ENCODE measurements at regions not wholly inside any gene's neighbourhood (a gene's known extent, or its start where the extent isn't known, plus 50 kb on each side); places are given as distances from the start of the nearest gene placed in this dataset.
"Not testable (repeated sequence)": the region's sequence is repeated elsewhere in the genome, so short reads cannot be mapped to it uniquely, and the experiment has no call there.

DNA sequence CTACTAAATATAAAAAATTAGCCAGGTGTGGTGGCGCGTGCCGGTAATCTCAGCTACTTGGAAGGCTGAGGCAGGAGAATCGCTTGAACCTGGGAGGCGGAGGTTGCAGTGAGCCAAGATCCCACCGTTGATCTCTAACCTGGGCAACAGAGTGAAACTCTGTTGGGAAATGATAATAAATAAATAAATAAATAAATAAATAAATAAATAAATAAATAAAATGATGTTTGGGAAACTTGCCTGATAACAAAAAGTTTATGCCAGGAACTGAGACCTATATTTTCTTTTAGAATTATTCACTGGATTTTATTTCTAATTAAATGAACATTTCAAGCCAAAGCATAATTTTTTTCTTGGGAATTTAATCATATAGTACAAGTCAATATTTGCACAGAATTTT lies 189.3 kb upstream of the CTNND2 start:
- no peak for DNase-seq

DNA sequence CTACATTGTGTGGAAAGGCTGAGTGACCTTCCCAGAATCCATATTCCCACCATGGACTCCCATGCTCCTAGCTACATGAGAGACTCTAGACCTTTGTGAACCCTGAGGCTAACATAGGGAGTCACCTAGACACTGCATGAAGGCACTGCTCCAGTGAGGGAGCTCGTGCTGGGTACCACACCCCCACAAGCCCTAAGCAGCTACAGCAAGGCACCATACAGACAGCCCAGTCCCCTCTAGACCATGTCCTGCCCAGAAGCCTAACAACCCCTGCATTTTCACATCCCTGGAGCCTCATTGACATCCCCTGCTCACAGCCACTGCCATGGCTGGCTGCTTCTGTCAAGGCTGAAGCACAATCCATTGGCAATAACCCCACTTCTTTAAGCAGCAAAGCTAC lies 176.5 kb upstream of the CTNND2 start:
- no peak for DNase-seq

DNA sequence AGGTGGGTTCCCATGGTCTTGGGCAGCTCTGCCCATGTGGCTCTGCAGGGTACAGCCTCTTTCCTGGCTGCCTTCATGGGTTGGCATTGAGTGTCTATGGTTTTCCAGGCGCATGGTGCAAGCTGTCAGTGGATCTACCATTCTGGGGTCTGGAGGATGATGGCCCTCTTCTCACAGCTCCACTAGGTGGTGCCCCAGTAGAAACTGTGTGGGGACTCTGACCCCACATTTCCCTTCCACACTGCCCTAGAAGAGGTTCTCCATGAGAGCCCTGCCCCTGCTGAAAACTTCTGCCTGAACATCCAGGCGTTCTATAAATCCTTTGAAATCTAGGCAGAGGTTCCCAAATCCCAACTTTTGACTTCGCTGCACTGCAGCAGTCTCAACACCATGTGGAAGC lies 174.0 kb upstream of the CTNND2 start:
- DNase-seq, result not testable (repeated sequence)

DNA sequence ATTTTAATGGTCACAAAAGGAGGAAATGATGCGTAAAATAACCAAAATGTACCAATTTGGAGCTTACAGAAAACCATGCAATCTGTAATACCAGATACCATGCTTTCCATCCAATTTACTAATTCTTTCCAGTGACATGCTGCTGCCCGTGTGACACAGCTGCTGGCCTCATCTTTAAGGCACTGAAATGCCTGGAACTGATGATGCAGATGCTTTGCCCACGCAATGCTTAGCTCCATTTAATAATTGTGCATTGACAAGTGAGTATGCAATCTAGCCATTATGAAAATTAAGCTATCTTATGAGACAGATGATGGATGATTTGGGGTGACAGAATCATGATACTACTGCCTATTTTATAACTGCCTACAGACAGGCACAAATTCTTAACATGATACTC lies 169.2 kb upstream of the CTNND2 start:
- no peak for DNase-seq

DNA sequence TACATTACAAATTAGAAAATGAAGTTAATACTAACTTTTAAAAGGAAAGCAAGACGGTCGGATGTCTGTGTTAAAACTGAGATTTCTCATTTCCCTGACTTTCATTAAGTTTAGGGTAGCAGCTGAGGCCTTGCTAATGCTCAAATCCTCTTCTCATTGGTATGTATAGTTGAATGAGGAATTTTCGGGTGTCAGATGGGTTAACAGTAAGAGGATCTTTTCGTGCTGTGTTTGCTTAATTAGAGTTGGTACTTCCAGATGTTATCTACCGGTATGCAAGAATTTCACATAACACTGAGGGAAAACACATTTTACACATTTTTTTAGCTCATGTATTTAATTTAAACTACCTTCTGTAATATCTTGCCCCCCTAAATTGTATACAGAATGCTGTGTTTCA lies 168.2 kb upstream of the CTNND2 start:
- no peak for DNase-seq

DNA sequence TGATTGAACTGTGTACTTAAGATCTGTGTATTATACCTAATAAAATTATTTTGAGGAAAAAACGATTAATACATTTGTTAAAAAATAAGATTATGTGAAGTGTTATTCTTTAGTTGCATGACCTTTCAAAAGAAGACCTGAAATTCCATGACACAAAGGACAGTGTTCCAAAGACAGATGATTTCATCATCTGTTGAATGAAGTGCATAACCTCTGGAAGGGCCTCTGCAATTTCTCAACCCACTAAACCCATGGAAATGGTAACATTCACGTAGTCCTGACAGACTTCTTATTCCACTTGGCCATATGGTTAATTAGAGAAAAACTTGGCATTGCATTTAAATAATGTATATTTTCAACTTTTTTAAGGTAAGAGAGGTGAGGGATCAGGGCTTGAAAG lies 167.2 kb upstream of the CTNND2 start:
- no peak for DNase-seq

DNA sequence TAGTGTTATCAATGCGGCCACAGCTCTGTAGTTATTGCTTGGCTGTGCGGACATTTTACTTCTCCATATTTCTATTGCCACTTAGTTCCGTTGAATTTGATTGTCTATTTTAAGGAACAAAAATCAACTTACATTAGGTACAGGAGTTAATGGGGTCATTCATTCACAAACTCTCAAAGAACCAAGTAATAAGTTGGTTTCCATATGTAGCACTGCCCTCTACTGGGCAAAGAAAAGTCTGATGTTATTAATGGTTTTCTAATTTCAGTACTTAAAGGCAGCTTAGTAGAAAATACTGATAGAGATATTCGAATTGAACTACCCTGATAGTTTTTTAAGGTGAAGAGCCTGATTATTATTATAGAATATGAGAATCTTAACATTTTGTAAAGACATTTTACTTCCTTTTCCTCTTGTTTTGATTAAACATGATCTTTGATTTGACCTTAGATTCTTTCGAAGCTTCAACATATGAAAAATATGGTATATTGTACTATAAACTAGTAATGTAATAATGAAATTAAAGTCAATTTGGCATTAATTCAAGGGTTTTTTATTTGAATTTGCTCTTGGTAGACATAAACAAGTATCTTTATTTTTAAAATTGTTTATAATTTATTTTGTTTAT lies 119.5 kb upstream of the CTNND2 start:
- no peak for DNase-seq

DNA sequence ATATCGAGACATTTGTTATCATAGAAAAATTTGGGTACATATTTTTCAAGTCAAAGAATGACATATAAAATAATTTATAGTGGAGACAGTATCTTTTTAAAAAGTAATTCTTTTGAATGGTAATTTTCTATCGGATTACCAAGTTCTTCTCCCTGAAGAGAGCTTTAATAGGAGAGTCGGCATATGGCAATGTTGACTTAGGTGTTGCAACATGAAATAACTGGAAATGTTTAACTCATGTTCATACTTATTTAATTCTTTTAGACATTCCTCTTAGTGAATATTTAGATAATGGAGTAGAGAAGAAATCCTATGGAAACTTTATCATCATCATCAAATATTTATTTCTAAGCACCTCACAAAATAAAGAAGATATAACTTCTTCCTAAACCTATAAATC lies 118.2 kb upstream of the CTNND2 start:
- no peak for DNase-seq

DNA sequence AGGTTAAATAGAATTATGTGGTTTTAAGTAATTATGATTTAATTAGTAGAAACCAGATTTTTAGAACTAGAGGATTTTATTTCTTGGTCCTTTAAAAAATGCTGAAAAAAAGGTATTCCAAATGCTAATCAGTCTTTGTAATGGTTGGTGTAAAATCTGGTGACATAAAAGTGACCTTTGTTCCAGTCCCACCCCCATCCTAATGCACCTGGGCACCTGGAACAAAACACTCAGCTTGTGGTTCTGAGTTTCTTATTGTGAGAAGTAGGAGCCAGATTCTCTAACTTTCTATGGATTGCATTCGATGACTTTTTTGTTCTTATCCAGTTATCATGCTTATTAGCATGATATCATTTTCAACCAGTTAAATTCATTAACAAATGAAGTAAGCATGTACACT lies 115.1 kb upstream of the CTNND2 start:
- DNase-seq, result no peak

DNA sequence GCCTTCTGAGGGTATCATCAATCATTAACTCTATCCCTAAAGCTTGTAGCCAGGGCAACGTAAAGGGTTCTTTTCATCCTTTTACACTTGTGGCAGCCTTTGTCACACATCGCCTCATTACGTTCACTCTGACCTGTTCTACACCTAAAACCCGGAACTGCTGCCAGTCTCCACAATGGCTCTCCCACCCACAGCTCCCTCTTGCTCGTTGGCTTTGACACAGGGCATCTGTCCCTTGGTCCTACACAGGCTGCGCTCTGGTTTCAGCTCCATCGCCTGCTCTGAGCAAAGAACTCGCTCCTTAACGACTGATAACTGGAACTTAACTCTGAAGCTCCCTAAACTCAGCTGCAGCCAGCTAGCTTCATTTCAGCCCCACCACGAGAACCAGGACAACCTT lies 112.8 kb upstream of the CTNND2 start:
- no peak for DNase-seq

DNA sequence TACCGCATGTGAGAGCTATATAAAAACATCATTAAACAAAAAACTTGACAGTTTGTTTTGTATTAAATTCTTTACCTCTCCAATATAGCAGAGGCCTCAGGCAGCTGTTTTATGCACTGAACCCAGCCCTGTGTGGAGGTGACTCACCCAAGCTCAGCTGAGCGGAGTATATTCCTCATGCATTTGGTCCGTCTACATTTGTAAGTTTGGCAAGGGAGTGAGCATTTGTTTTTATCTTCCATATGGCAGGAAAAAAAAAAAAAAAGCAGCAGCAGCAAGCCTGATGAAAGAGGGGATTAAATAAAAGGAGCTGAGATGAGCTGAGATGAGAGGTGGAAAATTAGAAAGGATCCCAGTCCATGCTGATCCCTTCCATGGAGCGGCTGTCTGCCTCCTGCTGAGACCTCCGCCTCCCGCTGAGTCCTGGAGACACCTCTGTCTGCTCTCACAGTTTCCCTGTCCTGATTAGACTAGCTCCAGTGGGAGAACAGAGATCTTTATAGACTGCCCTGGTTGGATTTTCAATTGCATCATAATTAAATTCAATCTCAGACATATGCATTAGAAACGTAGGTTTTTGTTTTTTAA lies 112.0 kb upstream of the CTNND2 start:
- DNase-seq, result no peak

DNA sequence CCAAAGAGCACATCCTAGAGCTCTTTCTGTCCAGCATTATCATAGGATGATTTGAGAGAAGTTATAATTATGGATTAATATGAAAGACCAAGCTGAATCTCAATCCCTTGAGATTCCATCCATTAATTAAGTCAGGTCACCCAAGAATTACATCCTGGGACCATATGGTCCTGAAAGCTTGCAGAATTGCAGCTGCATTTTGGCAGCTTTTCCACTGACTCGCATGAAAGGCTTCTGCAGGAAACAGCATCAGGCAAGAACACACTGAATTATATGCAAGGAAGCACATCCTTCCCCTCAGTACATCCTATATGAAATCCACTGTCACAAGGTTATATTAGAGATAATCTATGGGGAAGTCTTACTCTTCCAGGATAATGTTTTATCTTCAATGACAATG lies 109.1 kb upstream of the CTNND2 start:
- DNase-seq, result no peak

DNA sequence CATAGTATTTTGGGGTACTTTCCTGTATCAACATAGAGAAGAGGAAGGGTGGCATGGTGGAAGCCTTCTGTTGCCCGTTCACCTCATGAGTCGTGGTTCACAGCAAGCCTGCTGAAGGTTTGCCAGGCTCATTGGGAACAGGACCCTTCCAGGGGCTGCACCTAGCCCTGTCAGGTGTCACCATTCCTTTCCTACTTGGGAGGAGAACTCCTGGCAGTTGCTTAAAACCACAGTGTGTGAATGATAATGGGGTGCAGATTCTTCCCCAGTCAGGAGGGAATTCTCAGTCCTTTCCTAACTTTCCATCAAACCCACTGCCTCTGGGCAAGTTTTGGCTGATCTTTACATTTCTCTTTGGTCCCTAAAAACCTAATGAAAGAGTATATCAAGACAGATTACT lies 99.4 kb upstream of the CTNND2 start:
- no peak for DNase-seq

DNA sequence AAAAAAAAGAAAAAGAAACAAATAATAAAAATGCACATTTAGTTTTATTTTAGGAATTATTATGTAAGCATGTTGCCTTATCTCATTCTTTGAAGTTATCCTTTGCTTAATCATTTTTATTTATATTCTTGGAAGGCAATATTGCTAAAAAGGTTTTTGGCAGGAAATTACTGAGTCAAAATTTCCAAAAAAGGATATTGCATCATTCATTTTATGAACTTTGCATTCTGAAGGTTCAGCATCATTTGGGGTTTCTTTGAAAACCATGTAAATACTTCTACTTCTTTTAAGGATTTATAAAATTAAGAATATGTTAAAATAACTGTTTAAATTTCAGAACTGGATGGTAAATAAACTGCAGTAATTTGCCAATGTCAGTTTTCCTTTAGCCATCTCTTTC lies 94.2 kb upstream of the CTNND2 start:
- no peak for DNase-seq

DNA sequence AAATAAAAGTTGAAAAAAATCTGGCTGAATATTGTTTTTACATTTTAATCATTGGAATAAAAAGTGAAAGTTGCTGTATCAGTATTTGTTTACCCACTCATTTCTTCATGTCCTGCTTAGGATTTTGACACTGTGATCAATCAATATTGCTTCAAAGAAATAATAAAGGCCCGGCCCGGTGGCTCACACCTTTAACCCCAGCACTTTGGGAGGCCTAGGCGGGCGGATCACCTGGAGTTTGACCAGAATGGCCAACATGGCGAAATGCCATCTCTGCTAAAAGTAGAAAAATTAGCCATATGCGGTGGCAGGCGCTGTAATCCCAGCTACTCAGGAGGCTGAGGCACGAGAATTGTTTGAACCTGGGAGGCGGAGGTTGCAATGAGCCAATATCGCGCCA lies 93.7 kb upstream of the CTNND2 start:
- DNase-seq, result no peak

DNA sequence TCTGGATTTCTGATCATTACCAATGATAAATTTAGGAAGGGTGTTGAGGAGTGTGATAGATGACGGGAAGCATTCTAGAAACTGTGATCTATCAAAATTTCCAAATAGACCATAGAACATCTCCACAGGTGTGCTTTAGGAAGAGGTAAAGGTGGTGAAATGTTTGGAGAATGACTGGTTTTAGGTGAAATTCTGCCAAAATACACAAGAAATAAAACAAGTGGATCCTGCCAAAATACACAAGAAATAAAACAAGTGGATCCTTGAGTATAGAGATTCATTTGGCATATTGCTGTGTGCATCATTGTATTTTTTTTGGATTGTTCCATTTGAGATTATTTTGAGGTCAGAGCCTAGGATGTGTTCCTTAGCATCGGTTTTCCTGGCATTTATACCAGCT lies 88.3 kb upstream of the CTNND2 start:
- no peak for DNase-seq

DNA sequence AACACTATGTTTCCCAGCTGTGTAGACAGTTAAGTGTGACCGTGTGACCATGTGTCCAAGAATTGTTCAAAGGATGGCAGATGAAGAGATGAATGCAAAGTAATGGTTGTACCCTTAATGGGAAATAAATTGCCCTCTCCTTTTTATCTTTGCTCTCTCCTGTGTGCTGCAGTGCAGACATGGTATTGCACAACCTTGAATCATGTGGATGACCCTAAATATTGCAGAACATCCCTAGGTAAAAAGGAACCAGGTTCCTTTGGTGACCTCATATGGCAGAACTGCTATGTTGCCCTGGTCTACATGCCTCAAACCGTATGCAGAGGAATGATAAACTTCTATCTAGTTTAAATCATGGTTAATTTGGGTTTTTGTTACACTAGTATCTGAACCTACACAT lies 81.7 kb upstream of the CTNND2 start:
- DNase-seq, result no peak

DNA sequence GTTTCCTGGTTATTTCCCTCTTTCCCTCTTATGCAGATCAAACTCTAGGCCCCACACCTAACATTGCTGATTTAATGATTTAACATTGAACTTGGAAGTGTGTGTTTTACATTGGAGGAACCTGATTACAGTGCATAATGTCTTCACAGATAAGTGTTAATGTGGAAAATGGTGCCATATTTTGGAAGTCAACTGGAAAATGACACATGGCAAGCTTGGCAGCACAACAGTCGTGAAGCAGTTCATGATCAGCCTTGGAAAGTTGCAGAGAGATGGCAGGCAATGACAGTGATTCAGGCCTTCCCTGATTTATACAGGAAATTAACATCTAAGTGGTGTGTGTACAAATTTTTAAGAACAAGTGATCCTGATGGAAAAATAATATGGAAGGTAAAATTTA lies 80.0 kb upstream of the CTNND2 start:
- no peak for DNase-seq

DNA sequence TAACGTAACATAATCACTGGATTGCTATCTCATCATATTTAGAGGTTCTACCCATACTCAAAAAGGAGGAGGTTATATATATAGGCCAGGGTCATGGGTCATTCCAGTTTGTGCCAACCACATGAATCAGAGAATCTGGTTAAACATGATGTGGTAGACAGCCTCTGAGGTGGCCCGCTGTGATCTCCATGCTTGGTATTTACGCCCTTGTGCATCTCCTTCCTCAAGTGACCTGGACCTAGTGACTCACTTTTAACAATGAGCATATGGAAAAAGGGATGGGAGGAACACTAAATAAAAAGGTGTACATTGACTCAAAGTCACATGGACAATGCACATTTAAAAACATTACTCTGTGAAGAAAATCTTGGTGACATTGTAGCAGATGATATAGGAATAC lies 77.7 kb upstream of the CTNND2 start:
- no peak for DNase-seq

DNA sequence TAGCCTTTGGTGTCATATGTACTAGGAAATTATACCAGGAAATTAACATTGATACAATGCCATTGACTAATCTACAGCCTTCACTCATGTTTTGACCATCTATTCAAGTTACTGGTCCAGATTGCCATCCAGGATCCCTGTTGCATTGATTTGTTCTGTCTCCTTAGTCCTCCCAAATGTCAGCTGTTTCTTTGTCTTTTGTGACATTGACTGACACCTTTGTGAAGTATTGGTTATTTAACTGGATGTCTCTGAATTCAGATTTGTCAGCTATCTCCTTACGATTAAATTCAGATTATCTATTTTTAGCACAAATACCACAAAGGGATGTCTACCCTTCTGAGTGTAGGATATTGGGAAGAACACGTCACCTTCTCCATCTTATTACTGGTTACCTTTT lies 73.7 kb upstream of the CTNND2 start:
- no peak for DNase-seq

DNA sequence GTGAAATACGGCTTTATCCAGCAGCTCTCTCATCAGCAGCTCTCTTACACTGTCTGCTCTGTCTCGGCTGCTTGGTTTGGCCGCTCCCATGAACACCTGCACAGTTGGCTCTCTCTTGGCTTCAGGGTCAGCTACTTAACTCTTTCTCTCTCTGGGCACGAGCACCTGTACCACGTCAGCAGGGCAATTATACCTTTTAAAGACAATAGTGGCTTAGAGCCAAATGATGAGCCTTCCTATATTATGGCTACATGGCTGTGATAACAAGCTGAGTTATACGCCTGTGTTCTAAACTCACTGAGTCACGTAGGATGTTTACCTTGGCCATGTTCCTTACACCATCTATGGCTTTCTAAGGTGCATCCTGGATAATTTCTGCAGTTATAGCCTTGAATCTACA lies 69.2 kb upstream of the CTNND2 start:
- DNase-seq, result no peak

DNA sequence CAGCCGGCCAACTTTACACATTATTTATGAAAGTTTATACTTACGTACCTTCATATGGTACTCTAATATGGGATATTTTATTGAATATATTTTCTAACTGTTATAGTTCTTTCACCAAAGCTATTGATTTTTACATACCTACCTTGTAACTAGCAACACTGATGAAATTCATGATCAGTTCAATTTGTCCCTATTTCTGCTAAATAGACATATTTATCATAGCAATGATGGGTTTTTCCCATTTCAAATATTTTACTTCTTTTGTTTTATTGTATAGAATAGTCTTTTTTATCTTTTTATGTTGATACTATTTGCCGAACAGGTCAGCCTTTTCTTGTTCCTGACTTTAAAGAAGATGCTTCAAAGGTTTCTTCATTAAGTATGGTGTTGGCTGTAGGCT lies 59.0 kb upstream of the CTNND2 start:
- no peak for DNase-seq

DNA sequence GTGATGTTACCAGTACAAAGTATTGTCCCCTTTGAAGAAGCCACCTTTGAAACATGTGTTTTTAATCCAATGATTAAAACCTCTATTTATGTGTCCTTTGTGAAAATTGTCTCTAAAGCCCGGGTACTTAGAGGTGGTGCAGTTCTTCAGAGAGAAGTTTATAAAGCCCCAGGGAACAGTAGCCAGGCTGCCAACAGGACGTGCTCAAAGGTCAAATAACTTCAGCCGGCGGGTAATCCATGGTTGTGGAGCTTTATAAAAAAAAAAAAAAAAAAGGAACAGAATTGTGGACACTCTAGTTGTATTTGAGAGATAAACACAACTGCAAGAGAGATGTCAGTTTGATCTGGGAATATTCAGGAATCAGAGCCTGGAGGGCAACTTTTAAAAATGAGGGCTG lies 57.9 kb upstream of the CTNND2 start:
- no peak for DNase-seq

DNA sequence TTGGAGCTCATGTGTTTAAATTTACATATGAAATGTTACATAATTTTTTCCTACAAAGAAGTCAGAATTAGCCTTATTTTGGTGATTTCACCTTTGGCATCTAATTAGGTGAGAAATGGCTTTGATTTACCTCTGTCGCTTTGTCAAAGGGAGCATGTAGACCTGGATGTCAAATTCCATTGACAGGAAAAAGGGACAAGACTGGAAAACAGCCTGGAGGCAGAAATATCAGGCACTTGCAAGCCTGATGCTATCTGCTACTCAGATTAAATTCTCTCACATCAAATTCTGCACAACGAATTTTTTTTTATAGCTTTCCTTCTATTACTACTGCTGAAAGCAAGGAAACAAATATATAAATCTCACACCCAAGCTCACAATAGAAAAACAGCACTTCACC lies 54.1 kb upstream of the CTNND2 start:
- DNase-seq, result no peak

DNA sequence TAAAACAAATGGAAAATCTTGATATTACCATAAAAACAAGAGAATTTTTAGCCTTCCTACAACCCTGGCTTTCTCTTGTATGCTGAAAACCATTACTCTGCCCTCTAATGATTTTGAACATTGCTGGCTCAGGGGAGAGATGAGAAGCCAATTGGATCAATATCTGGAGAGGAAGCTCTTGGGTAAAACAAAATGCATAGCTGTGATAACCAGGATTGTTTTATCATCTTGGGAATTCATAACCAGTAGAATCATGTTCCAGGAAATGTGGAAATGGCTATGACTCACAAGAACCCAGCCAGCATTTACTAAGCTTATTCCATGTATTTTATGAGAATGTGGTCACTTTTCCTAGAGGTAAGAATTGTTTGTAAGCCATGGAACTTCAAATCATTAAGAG lies 51.1 kb upstream of the CTNND2 start:
- no peak for DNase-seq

Data from islet precursor cell (in vitro differentiated cells).